HepG2 (cell line): ENCODE measurements at regions not wholly inside any gene's neighbourhood (a gene's known extent, or its start where the extent isn't known, plus 50 kb on each side); places are given as distances from the start of the nearest gene placed in this dataset.

ENCODE experiments used
- ATAC-seq: fragments of 200-7000 bp; cut with Tn5 transposase; 3 replicates; pipeline ENCODE4 v1.9.1; 2020; ENCODE audit warnings: mild to moderate bottlenecking, moderate library complexity
- BruUV-seq: library from RNA; stranded (reverse); fragments of 400-500 nt; replicated peaks from 2 replicates; lab custom pipeline; 2021; lab: Mats Ljungman, UMichigan
- CTCF ChIA-PET: fragments of 300-600 bp; formaldehyde crosslinking; extraction: SDS; loops from one replicate; lab custom pipeline; 2021; ENCODE audit warnings: low total read pairs, inconsistent platforms, low intra/inter-chr PET ratio; lab: Yijun Ruan, JAX
- POLR2A ChIA-PET: fragments of 350-600 bp; sonication (Branson Sonifier 250); formaldehyde crosslinking; loops from one replicate; lab custom pipeline; 2020; ENCODE audit warnings: antibody characterized with exemption, inconsistent platforms; lab: Yijun Ruan, JAX
- DNase-seq: peaks from one replicate; pipeline ENCODE4 v3.0.0-alpha.2; 2015; ENCODE audit warnings: low spot score
- FAIRE-seq: peaks from 3 replicates; lab custom pipeline; 2011; peaks lifted over from hg19 to GRCh38; lab: Jason Lieb, UNC
- H2AFZ ChIP-seq: one replicate; pipeline ENCODE4 v1.6.1; 2011; ENCODE audit warnings: low read length, inconsistent platforms
- H3K27ac ChIP-seq: fragments of 300-600 bp; 3 replicates; pipeline ENCODE4 v1.8.0; 2011; ENCODE audit warnings: mixed run types, mild to moderate bottlenecking, mixed read lengths, low read length, inconsistent platforms; ENCODE audit not compliant: insufficient read depth; ENCODE audit errors: extremely low read length
- H3K27me3 ChIP-seq, 2 experiments: fragments of 200-600 bp in 1 of 2; 2 replicates in 1 of 2; 3 replicates in 1 of 2; pipeline versions ENCODE4 v1.6.0 to v1.8.0; 2011; ENCODE audit warnings: low read length in 2 of 2, mild to moderate bottlenecking in 2 of 2, moderate library complexity in 2 of 2, inconsistent platforms in 1 of 2; ENCODE audit not compliant: insufficient read depth in 2 of 2, control insufficient read depth in 1 of 2
- H3K36me3 ChIP-seq, 2 experiments: fragments of 200-600 bp in 1 of 2; replicated peaks in 1 of 2; 2 replicates in 1 of 2; 3 replicates in 1 of 2; pipeline versions ENCODE4 v1.5.1 to v1.8.0; 2011; ENCODE audit warnings: low read length in 2 of 2, inconsistent platforms in 1 of 2; ENCODE audit not compliant: insufficient read depth in 2 of 2, control insufficient read depth in 1 of 2
- H3K4me1 ChIP-seq: 2 replicates; pipeline ENCODE4 v1.5.1; 2012; ENCODE audit warnings: low read length, inconsistent platforms; ENCODE audit not compliant: insufficient read depth
- H3K4me2 ChIP-seq: 2 replicates; pipeline ENCODE4 v1.6.0; 2011; ENCODE audit warnings: low read depth, low read length, inconsistent platforms
- H3K4me3 ChIP-seq, 3 experiments: fragments of 200-600 bp in 1 of 3; sonication (generic), shearing (Covaris generic) in 1 of 3; replicated peaks in 1 of 3; 2 replicates each; pipeline ENCODE4 v1.5.1; 2011 to 2016; ENCODE audit warnings: low read length in 3 of 3, inconsistent platforms in 2 of 3, low read depth in 2 of 3, mild to moderate bottlenecking in 2 of 3, control low read depth in 1 of 3, mixed read lengths in 1 of 3; ENCODE audit not compliant: insufficient read depth in 1 of 3
- H3K79me2 ChIP-seq: one replicate; pipeline ENCODE4 v1.6.1; 2011; ENCODE audit warnings: low read length, inconsistent platforms; ENCODE audit not compliant: insufficient read depth
- H3K9ac ChIP-seq: 2 replicates; pipeline ENCODE4 v1.6.0; 2011; ENCODE audit warnings: mild to moderate bottlenecking, low read depth, low read length, inconsistent platforms; ENCODE audit not compliant: insufficient read depth
- H3K9me3 ChIP-seq: 2 replicates; pipeline ENCODE4 v1.5.1; 2012; ENCODE audit warnings: mild to moderate bottlenecking, low read length
- H4K20me1 ChIP-seq: 2 replicates; pipeline ENCODE4 v1.6.0; 2011; ENCODE audit warnings: inconsistent platforms, mild to moderate bottlenecking, low read length, moderate library complexity; ENCODE audit not compliant: insufficient read depth
- CTCF ChIP-seq: sonication (generic); formaldehyde crosslinking; IDR thresholded peaks from 2 replicates; pipeline ENCODE4 v1.5.0; 2020; ENCODE audit warnings: mild to moderate bottlenecking, missing genetic modification reagents, moderate library complexity
- GTF2F1 ChIP-seq: fragments of 150-350 bp; IDR thresholded peaks from 2 replicates; pipeline ENCODE4 v1.6.1; 2014; ENCODE audit warnings: low read length
- HIVEP1 ChIP-seq: sonication (generic); formaldehyde crosslinking; IDR thresholded peaks from 2 replicates; pipeline ENCODE4 v1.4.0; 2020; ENCODE audit warnings: mild to moderate bottlenecking, missing genetic modification reagents
- HOXA9 ChIP-seq: sonication (generic); formaldehyde crosslinking; IDR thresholded peaks from 2 replicates; pipeline ENCODE4 v1.8.1; 2022; ENCODE audit warnings: missing genetic modification reagents, mild to moderate bottlenecking, moderate library complexity, borderline replicate concordance
- KDM1A ChIP-seq: IDR thresholded peaks from 2 replicates; pipeline ENCODE4 v1.6.1; 2016; ENCODE audit warnings: missing compliant biosample characterization
- KMT2B ChIP-seq: IDR thresholded peaks from 2 replicates; pipeline ENCODE4 v1.6.1; 2016; ENCODE audit warnings: missing genetic modification reagents, missing compliant biosample characterization
- MYNN ChIP-seq: sonication (generic); formaldehyde crosslinking; IDR thresholded peaks from 2 replicates; pipeline ENCODE4 v1.4.0; 2020; ENCODE audit warnings: mild to moderate bottlenecking, low read depth, missing genetic modification reagents
- NFIC ChIP-seq: IDR thresholded peaks from 2 replicates; pipeline ENCODE4 v1.6.1; 2012; ENCODE audit warnings: mild to moderate bottlenecking, low read length, inconsistent platforms
- NFYB ChIP-seq: sonication (generic); formaldehyde crosslinking; IDR thresholded peaks from 2 replicates; pipeline ENCODE4 v1.4.0; 2020; ENCODE audit warnings: missing genetic modification reagents
- PHF8 ChIP-seq: sonication (generic); formaldehyde crosslinking; IDR thresholded peaks from 2 replicates; pipeline ENCODE4 v1.5.0; 2020; ENCODE audit warnings: missing genetic modification reagents
- PRMT3 ChIP-seq: sonication (generic); formaldehyde crosslinking; IDR thresholded peaks from 2 replicates; pipeline ENCODE4 v1.8.1; 2022; ENCODE audit warnings: low read depth, mild to moderate bottlenecking, moderate library complexity, missing genetic modification reagents, borderline replicate concordance
- ZFP36 ChIP-seq: fragments of 150-350 bp; IDR thresholded peaks from 2 replicates; pipeline ENCODE4 v1.6.1; 2018; ENCODE audit warnings: borderline replicate concordance, low read length, low read depth; ENCODE audit not compliant: partially characterized antibody
- ZMYM3 ChIP-seq: sonication (generic); formaldehyde crosslinking; IDR thresholded peaks from 2 replicates; pipeline ENCODE4 v1.5.1; 2020; ENCODE audit warnings: mild to moderate bottlenecking, missing genetic modification reagents
- WGBS: methylation state at CpG from one replicate; pipeline ENCODE4 v1.1.6; 2017; ENCODE audit warnings: low lambda C conversion rate; 5-methylcytosine and 5-hydroxymethylcytosine counted together
- in situ Hi-C: cut with HindIII; loops from 2 replicates; pipeline ENCODE4 v1.10.0; 2017; ENCODE audit warnings: low pct_unique_long_range_greater_than_20kb; ENCODE audit not compliant: extremely low pct_ligation_motif_present
- intact Hi-C: fragments of 100-400 bp; cut with micrococcal nuclease; formaldehyde crosslinking; loops from one replicate; pipeline ENCODE4 v1.10.0; 2022; ENCODE audit not compliant: unreplicated experiment
- TF ChIP-seq, protein P1 (sequence below): fragments of 450-650 bp; IDR thresholded peaks from 2 replicates; pipeline ENCODE4 v1.6.1; 2017; ENCODE audit warnings: mild to moderate bottlenecking

GRCh38 chr4:3858046-3858730 lies 92.0 kb downstream of the ADRA2C start:
- H3K36me3 ChIP-seq, result no peaks in the 10 kb centered on the region
- no peak overlapping the region for H3K27ac ChIP-seq
- H3K4me2 ChIP-seq, result no peak overlapping the region
- CTCF ChIA-PET, result no interaction called here
- no peaks in the 10 kb centered on the region for H4K20me1 ChIP-seq
- DNase-seq, result no peak
- intact Hi-C loops (no loop called here), in situ Hi-C loops (no loop called here)
- H2AFZ ChIP-seq, result no peak overlapping the region
- no peak for FAIRE-seq
- no peaks in the 10 kb centered on the region for H3K9me3 ChIP-seq
- no peak overlapping the region for H3K9ac ChIP-seq
- H3K4me1 ChIP-seq, result peaks cover 46% of the 10 kb centered on the region
- peak; percentile 75 for TF ChIP-seq ZMYM3 (CRISPR knock-in tag)
- TF ChIP-seq ZFP36, result peak; percentile 75
- peak; percentile 18; the same call in 1 of the 2 replicates for TF ChIP-seq CTCF (CRISPR knock-in tag)
- no peak for TF ChIP-seq HIVEP1 (CRISPR knock-in tag)
- no peak overlapping the region for H3K4me3 ChIP-seq
- ATAC-seq, result peak; percentile 41
- H3K27me3 ChIP-seq, result peaks cover 7 to 71% of the 10 kb centered on the region in 2 experiments; a peak in 4 of 5 replicates
- POLR2A ChIA-PET, result no interaction called here
- 39% methylated on average over 3 of the region's 6 CpGs for WGBS
- BruUV-seq, result no TSS peak
- H3K79me2 ChIP-seq, result no peaks in the 10 kb centered on the region

DNA sequence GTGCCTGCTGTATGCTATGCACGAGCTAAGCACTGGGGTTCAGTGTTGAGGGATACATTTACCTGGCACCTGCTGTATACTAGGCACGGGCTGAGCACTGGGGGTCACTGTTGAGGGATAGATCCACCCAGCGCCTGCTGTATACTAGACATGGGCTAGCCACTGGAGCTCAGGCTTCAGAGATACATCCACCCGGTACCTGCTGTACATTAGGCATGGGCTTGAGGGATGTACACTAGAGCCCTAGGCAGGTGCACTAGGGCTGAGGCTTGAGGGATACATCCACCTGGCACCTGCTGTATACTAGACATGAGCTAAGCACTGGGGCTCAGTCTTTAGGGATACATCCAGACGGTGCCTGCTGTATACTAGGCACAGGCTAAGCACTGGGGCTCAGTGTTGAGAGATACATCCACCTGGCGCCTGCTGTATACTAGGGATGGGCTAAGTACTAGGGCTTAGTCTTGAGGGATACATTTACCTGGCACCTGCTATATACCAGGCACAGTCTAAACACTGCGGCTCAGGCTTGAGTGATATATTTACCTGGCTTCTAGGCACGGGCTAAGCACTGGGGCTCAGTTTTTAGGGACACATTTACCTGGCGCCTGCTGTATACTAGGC lies 92.7 kb downstream of the ADRA2C start:
- TF ChIP-seq NFYB (CRISPR knock-in tag), result no peak
- no peak for TF ChIP-seq PHF8 (CRISPR knock-in tag)
- TF ChIP-seq KDM1A (CRISPR knock-in tag), result no peak
- TF ChIP-seq HOXA9, result no peak
- no peak for TF ChIP-seq MYNN (CRISPR knock-in tag)
- TF ChIP-seq PRMT3 (CRISPR knock-in tag), result no peak
- TF ChIP-seq, protein P1, sequence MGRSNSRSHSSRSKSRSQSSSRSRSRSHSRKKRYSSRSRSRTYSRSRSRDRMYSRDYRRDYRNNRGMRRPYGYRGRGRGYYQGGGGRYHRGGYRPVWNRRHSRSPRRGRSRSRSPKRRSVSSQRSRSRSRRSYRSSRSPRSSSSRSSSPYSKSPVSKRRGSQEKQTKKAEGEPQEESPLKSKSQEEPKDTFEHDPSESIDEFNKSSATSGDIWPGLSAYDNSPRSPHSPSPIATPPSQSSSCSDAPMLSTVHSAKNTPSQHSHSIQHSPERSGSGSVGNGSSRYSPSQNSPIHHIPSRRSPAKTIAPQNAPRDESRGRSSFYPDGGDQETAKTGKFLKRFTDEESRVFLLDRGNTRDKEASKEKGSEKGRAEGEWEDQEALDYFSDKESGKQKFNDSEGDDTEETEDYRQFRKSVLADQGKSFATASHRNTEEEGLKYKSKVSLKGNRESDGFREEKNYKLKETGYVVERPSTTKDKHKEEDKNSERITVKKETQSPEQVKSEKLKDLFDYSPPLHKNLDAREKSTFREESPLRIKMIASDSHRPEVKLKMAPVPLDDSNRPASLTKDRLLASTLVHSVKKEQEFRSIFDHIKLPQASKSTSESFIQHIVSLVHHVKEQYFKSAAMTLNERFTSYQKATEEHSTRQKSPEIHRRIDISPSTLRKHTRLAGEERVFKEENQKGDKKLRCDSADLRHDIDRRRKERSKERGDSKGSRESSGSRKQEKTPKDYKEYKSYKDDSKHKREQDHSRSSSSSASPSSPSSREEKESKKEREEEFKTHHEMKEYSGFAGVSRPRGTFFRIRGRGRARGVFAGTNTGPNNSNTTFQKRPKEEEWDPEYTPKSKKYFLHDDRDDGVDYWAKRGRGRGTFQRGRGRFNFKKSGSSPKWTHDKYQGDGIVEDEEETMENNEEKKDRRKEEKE, result no peak
- no peak for TF ChIP-seq KMT2B (CRISPR knock-in tag)
- TF ChIP-seq GTF2F1, result no peak
- no peak for TF ChIP-seq NFIC
- no TSS peak for BruUV-seq
- Histone ChIP-seq H3K4me2 (no peak overlapping the region), H3K9me3 (no peaks in the 10 kb centered on the region), H3K27ac (no peak overlapping the region), H4K20me1 (no peaks in the 10 kb centered on the region), H3K9ac (no peak overlapping the region), H3K27me3 (peaks cover 7 to 71% of the 10 kb centered on the region in 2 experiments), H3K4me3 (no peak overlapping the region), H3K4me1 (peaks cover 46% of the 10 kb centered on the region), H3K79me2 (no peaks in the 10 kb centered on the region), H2AFZ (no peak overlapping the region), H3K36me3 (no peaks in the 10 kb centered on the region)
- in situ Hi-C loops (no loop called here), intact Hi-C loops (no loop called here)
- POLR2A ChIA-PET, result no interaction called here
- ATAC-seq (no peak), DNase-seq (no peak), FAIRE-seq (no peak)
- CTCF ChIA-PET, result no interaction called here
- WGBS, result 50% methylated on average over 4 of the region's 9 CpGs
